GM23248 (cell line): ENCODE measurements at regions not wholly inside any gene's neighbourhood (a gene's known extent, or its start where the extent isn't known, plus 50 kb on each side); places are given as distances from the start of the nearest gene placed in this dataset.

Source experiments
- EZH2 ChIP-seq: fragments of 200-600 bp; sonication (generic); IDR thresholded peaks from 2 replicates; pipeline ENCODE4 v1.6.1; 2018; ENCODE audit warnings: antibody characterized with exemption, mild to moderate bottlenecking; ENCODE audit not compliant: insufficient read depth, poor library complexity, severe bottlenecking
- EZH2phosphoT487 ChIP-seq: fragments of 200-600 bp; sonication (generic); IDR thresholded peaks from 2 replicates; pipeline ENCODE4 v1.6.1; 2018; ENCODE audit warnings: antibody characterized with exemption, moderate library complexity, mild to moderate bottlenecking, low read depth; ENCODE audit not compliant: insufficient read depth

DNA sequence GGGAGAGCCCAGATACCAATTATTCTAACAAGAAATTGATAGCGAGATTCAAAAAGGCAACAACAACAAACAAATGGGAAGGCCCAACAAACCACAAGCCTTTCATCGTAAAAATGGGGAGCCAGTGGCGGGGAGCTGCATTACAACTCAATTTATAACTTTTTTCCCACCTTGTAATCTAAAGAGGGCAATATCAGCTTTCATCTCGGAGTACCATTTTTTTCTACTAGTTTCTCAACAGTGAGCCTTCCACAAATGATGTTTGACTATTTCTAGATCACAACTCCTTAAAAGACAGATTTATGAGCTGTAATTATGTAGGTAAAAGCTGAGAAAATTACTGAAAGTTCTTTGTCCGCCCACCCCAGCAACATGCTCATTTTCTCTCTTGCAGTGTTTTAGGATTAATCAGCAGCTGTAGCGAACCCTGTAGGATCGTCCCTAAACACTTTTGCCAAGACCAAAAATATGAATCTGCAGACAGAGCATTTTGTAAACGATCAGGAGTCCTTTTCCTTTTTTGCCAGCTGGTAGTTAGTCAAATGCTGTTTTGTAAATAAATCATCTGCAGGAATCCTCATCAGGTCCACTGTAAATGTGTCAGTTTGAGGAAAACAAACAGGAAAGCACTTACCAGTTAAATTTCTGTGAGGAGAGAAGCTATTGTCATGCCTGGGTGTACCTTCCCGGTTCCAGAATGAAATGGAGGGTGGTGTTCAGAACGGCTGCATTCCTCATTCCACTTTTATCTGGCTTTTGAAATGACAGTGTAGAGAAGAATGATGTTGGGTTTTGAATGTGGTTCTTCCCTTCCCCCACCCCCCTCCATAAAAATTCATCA, 53.2 kb downstream of the EEF1B2 start:
- TF ChIP-seq EZH2 (no peak), EZH2phosphoT487 (no peak)
